ENCODE measurements at regions not wholly inside any gene's neighbourhood (a gene's known extent, or its start where the extent isn't known, plus 50 kb on each side); places are given as distances from the start of the nearest gene placed in this dataset.

- TF ChIP-seq CHD7 (IDR thresholded peaks at IDR 0.05; ENCODE audit: insufficient replicate concordance, low read length) (no peak), YY1 (IDR thresholded peaks at IDR 0.05; ENCODE audit: low read depth, low read length) (no peak), GABPA (IDR thresholded peaks at IDR 0.05; ENCODE audit: borderline replicate concordance, insufficient read depth, low read length) (no peak), EP300 (IDR thresholded peaks at IDR 0.05; ENCODE audit: borderline replicate concordance in 1 of 2, low read depth in 2 of 2, low read length in 2 of 2) (no peak), NANOG (IDR thresholded peaks at IDR 0.05; ENCODE audit: insufficient read depth, low read depth, low read length, poor library complexity, severe bottlenecking) (no peak), GTF2F1 (IDR thresholded peaks at IDR 0.05; ENCODE audit: borderline replicate concordance, low read depth, low read length) (no peak), HDAC2 (IDR thresholded peaks at IDR 0.05; ENCODE audit: borderline replicate concordance in 1 of 2, low read depth in 2 of 2, low read length in 2 of 2) (no peak), KDM4A (IDR thresholded peaks at IDR 0.05; ENCODE audit: low read depth, low read length, severe bottlenecking) (no peak), TCF12 (IDR thresholded peaks at IDR 0.05; ENCODE audit: low read depth, low read length) (no peak), HDAC6 (IDR thresholded peaks at IDR 0.05; ENCODE audit: low read depth, low read length) (no peak), BRCA1 (IDR thresholded peaks at IDR 0.05; ENCODE audit: low read depth, low read length) (no peak), KDM5A (IDR thresholded peaks at IDR 0.05; ENCODE audit: low read length) (no peak)
Observed at GRCh38 chr10:105347487-105347886, 706.4 kb downstream of the SORCS3 start (continued).
